GM21423 (cell line): ENCODE measurements at regions not wholly inside any gene's neighbourhood (a gene's known extent, or its start where the extent isn't known, plus 50 kb on each side); places are given as distances from the start of the nearest gene placed in this dataset.

ENCODE experiments used
- ATAC-seq: cut with Tn5 transposase; IDR thresholded peaks from one replicate; pipeline ENCODE4 v1.9.1; 2021; ENCODE audit warnings: mild to moderate bottlenecking, moderate library complexity; ENCODE audit not compliant: unreplicated experiment

- ATAC-seq: no peak
Observed at GRCh38 chr6:137815692-137816091, 51.4 kb upstream of the TNFAIP3 start.

GRCh38 chr6:137816133-137816579 is 50.9 kb upstream of the TNFAIP3 start:
- ATAC-seq: peak; percentile 42

GRCh38 chr6:137816688-137817618 is 50.1 kb upstream of the TNFAIP3 start:
- no peak for ATAC-seq
